Keratinocyte (primary cell): ENCODE measurements at regions not wholly inside any gene's neighbourhood (a gene's known extent, or its start where the extent isn't known, plus 50 kb on each side); places are given as distances from the start of the nearest gene placed in this dataset.

ENCODE experiments used
- DNase-seq: peaks from one replicate; pipeline ENCODE4 v3.0.0-alpha.2; 2011; ENCODE audit warnings: low read depth, missing footprints, low spot score
- FAIRE-seq: peaks from 2 replicates; lab custom pipeline; 2011; peaks lifted over from hg19 to GRCh38; lab: Jason Lieb, UNC
- H2AFZ ChIP-seq: 2 replicates; pipeline ENCODE4 v1.6.0; 2012; ENCODE audit warnings: low read length, control low read depth, inconsistent platforms; ENCODE audit not compliant: control insufficient read depth
- H3K27ac ChIP-seq: 2 replicates; pipeline ENCODE4 v1.5.1; 2011; ENCODE audit warnings: low read length; ENCODE audit not compliant: control insufficient read depth, insufficient read depth
- H3K27me3 ChIP-seq: 3 replicates; pipeline ENCODE4 v1.6.0; 2011; ENCODE audit warnings: low read length; ENCODE audit not compliant: control insufficient read depth, insufficient read depth; ENCODE audit errors: extremely low read depth
- H3K36me3 ChIP-seq, 2 experiments: 2 replicates in 1 of 2; 3 replicates in 1 of 2; pipeline ENCODE4 v1.5.1; 2011; ENCODE audit warnings: low read length in 2 of 2, mild to moderate bottlenecking in 1 of 2; ENCODE audit not compliant: control insufficient read depth in 2 of 2, insufficient read depth in 2 of 2; ENCODE audit errors: extremely low read depth in 1 of 2
- H3K4me1 ChIP-seq: 3 replicates; pipeline ENCODE4 v1.5.1; 2011; ENCODE audit warnings: low read length; ENCODE audit not compliant: control insufficient read depth, insufficient read depth; ENCODE audit errors: extremely low read depth
- H3K4me2 ChIP-seq: 3 replicates; pipeline ENCODE4 v1.6.0; 2011; ENCODE audit warnings: low read depth, low read length; ENCODE audit not compliant: control insufficient read depth, insufficient read depth; ENCODE audit errors: extremely low read depth
- H3K4me3 ChIP-seq, 3 experiments: fragments of 200-600 bp in 1 of 3; sonication (generic) in 1 of 3; 2 replicates in 2 of 3; 3 replicates in 1 of 3; pipeline ENCODE4 v1.5.1; 2011 to 2016; ENCODE audit warnings: low read length in 3 of 3, mild to moderate bottlenecking in 3 of 3, control low read depth in 2 of 3, inconsistent platforms in 1 of 3, low read depth in 1 of 3, mixed read lengths in 1 of 3, mixed run types in 1 of 3, moderate library complexity in 1 of 3; ENCODE audit not compliant: control insufficient read depth in 2 of 3, insufficient read depth in 2 of 3; ENCODE audit errors: extremely low read depth in 1 of 3
- H3K79me2 ChIP-seq: 2 replicates; pipeline ENCODE4 v1.6.0; 2012; ENCODE audit warnings: low read length; ENCODE audit not compliant: control insufficient read depth, insufficient read depth
- H3K9ac ChIP-seq: 3 replicates; pipeline ENCODE4 v1.6.0; 2011; ENCODE audit warnings: low read length; ENCODE audit not compliant: control insufficient read depth, insufficient read depth; ENCODE audit errors: extremely low read depth
- H3K9me1 ChIP-seq: 3 replicates; pipeline ENCODE4 v1.6.0; 2011; ENCODE audit warnings: low read length; ENCODE audit not compliant: control insufficient read depth, insufficient read depth; ENCODE audit errors: extremely low read depth
- H3K9me3 ChIP-seq: 2 replicates; pipeline ENCODE4 v1.5.1; 2012; ENCODE audit warnings: low read depth, low read length; ENCODE audit not compliant: control insufficient read depth
- H4K20me1 ChIP-seq: 3 replicates; pipeline ENCODE4 v1.6.0; 2011; ENCODE audit warnings: low read length; ENCODE audit not compliant: control insufficient read depth, insufficient read depth; ENCODE audit errors: extremely low read depth
- CTCF ChIP-seq, 3 experiments: IDR thresholded peaks in 1 of 3; conservative IDR thresholded peaks in 1 of 3; optimal IDR thresholded peaks in 1 of 3; 2 replicates in 2 of 3; 3 replicates in 1 of 3; pipeline versions ENCODE3 to v1.5.1; 2011; ENCODE audit warnings: low read length in 3 of 3, mild to moderate bottlenecking in 3 of 3, moderate library complexity in 2 of 3, control low read depth in 1 of 3, inconsistent platforms in 1 of 3; ENCODE audit not compliant: insufficient read depth in 2 of 3; ENCODE audit errors: extremely low read depth in 1 of 3
- EZH2 ChIP-seq: IDR thresholded peaks from one replicate; pipeline ENCODE4 v1.6.1; 2012; ENCODE audit warnings: inconsistent platforms, mild to moderate bottlenecking, low read length, moderate library complexity
- dilution Hi-C: fragments of 300-500 bp; cut with MboI; formaldehyde crosslinking; loops from one replicate; pipeline ENCODE4 v1.7.0; 2020; ENCODE audit warnings: low sequenced_read_pairs; ENCODE audit not compliant: extremely low pct_ligation_motif_present

- Histone ChIP-seq H3K9ac (no peak overlapping the region), H3K9me1 (no peaks in the 10 kb centered on the region), H3K4me1 (peaks cover 10% of the 10 kb centered on the region), H3K79me2 (no peaks in the 10 kb centered on the region), H3K9me3 (no peaks in the 10 kb centered on the region), H3K4me2 (peak overlapping the region; percentile 38), H4K20me1 (no peaks in the 10 kb centered on the region), H2AFZ (no peak overlapping the region), H3K27me3 (peaks cover 12% of the 10 kb centered on the region), H3K4me3 (no peak overlapping the region), H3K36me3 (no peaks in the 10 kb centered on the region), H3K27ac (no peak overlapping the region)
- dilution Hi-C loops, result no loop called here
- TF ChIP-seq EZH2 (no peak), CTCF (optimal IDR thresholded peaks at IDR 0.05 in 1 of 3, IDR thresholded peaks at IDR 0.05 in 1 of 3, conservative IDR thresholded peaks at IDR 0.05 in 1 of 3; ENCODE audit: extremely low read depth in 1 of 3, insufficient read depth in 2 of 3, low read length in 3 of 3) (peak; percentile 19 to 77 (median 26))
- no peak for DNase-seq
- no peak for FAIRE-seq
Measured at GRCh38 chr7:26078437-26079336, 73.3 kb upstream of the NFE2L3 start.

GRCh38 chr7:26081638-26082037, 70.4 kb upstream of the NFE2L3 start:
- H3K9me3 ChIP-seq, result no peaks in the 10 kb centered on the region
- H3K4me3 ChIP-seq, result no peak overlapping the region
- peaks cover 12% of the 10 kb centered on the region for H3K27me3 ChIP-seq
- peaks cover 27% of the 10 kb centered on the region for H3K4me1 ChIP-seq
- dilution Hi-C loops, result no loop called here
- H3K79me2 ChIP-seq, result no peaks in the 10 kb centered on the region
- DNase-seq, result no peak
- TF ChIP-seq EZH2, result no peak
- TF ChIP-seq CTCF (optimal IDR thresholded peaks at IDR 0.05 in 1 of 3, IDR thresholded peaks at IDR 0.05 in 1 of 3, conservative IDR thresholded peaks at IDR 0.05 in 1 of 3; ENCODE audit: extremely low read depth in 1 of 3, insufficient read depth in 2 of 3, low read length in 3 of 3), result no peak
- H2AFZ ChIP-seq, result no peak overlapping the region
- no peaks in the 10 kb centered on the region for H4K20me1 ChIP-seq
- H3K4me2 ChIP-seq, result no peak overlapping the region
- no peaks in the 10 kb centered on the region for H3K36me3 ChIP-seq
- no peaks in the 10 kb centered on the region for H3K9me1 ChIP-seq
- no peak for FAIRE-seq
- H3K9ac ChIP-seq, result no peak overlapping the region
- H3K27ac ChIP-seq, result no peak overlapping the region
